ENCODE measurements at regions not wholly inside any gene's neighbourhood (a gene's known extent, or its start where the extent isn't known, plus 50 kb on each side); places are given as distances from the start of the nearest gene placed in this dataset.

- no peaks in the 10 kb centered on the region for H3K36me3 Mint-ChIP-seq (ENCODE audit: insufficient read depth, unreplicated experiment)
- BruUV-seq (replicated peaks), result no TSS peak
- POLR2A ChIA-PET, result no interaction called here
Observed at GRCh38 chr10:76729346-76729745, 908.3 kb downstream of the KCNMA1 start.

GRCh38 chr10:76727038-76727437, 910.6 kb downstream of the KCNMA1 start:
- BruUV-seq (replicated peaks), result no TSS peak
- ChIA-PET CTCF (interaction anchor here (0.6 kb wide), 1 partner anchor 261 kb away, joined by 3 read pairs; no protein-coding TSS in a partner anchor), POLR2A (no interaction called here)
- Mint-ChIP-seq H3K36me3 (ENCODE audit: insufficient read depth, unreplicated experiment) (no peaks in the 10 kb centered on the region), H3K4me1 (ENCODE audit: insufficient read depth, unreplicated experiment) (no peaks in the 10 kb centered on the region), H3K9me3 (ENCODE audit: unreplicated experiment) (peaks cover 6% of the 10 kb centered on the region), H3K27me3 (ENCODE audit: insufficient read depth, unreplicated experiment) (peaks cover 7% of the 10 kb centered on the region), H3K27ac (ENCODE audit: low read depth, unreplicated experiment) (no peak overlapping the region), H3K4me3 (ENCODE audit: unreplicated experiment) (no peak overlapping the region)
- no peak for DNase-seq (ENCODE audit: unreplicated experiment)
- intact Hi-C loops (cut with micrococcal nuclease), result no loop called here
- no peak for TF ChIP-seq CTCF (IDR thresholded peaks at IDR 0.05; ENCODE audit: unreplicated experiment)

More at GRCh38 chr10:76729346-76729745, 908.3 kb downstream of the KCNMA1 start:
- Mint-ChIP-seq H3K4me3 (ENCODE audit: unreplicated experiment) (no peak overlapping the region), H3K9me3 (ENCODE audit: unreplicated experiment) (peaks cover 9% of the 10 kb centered on the region), H3K4me1 (ENCODE audit: insufficient read depth, unreplicated experiment) (no peaks in the 10 kb centered on the region), H3K27me3 (ENCODE audit: insufficient read depth, unreplicated experiment) (peaks cover 11% of the 10 kb centered on the region), H3K27ac (ENCODE audit: low read depth, unreplicated experiment) (no peak overlapping the region)
- CTCF ChIA-PET, result no interaction called here
- no peak for DNase-seq (ENCODE audit: unreplicated experiment)
- no peak for TF ChIP-seq CTCF (IDR thresholded peaks at IDR 0.05; ENCODE audit: unreplicated experiment)
- intact Hi-C loops (cut with micrococcal nuclease), result no loop called here

- Mint-ChIP-seq H3K4me1 (ENCODE audit: insufficient read depth, unreplicated experiment) (no peaks in the 10 kb centered on the region), H3K36me3 (ENCODE audit: insufficient read depth, unreplicated experiment) (no peaks in the 10 kb centered on the region), H3K27me3 (ENCODE audit: insufficient read depth, unreplicated experiment) (no peaks in the 10 kb centered on the region), H3K9me3 (ENCODE audit: unreplicated experiment) (no peaks in the 10 kb centered on the region), H3K27ac (ENCODE audit: low read depth, unreplicated experiment) (no peak overlapping the region), H3K4me3 (ENCODE audit: unreplicated experiment) (no peak overlapping the region)
- intact Hi-C loops (cut with micrococcal nuclease), result no loop called here
- DNase-seq (ENCODE audit: unreplicated experiment), result no peak
- ChIA-PET CTCF (no interaction called here), POLR2A (no interaction called here)
- TF ChIP-seq CTCF (IDR thresholded peaks at IDR 0.05; ENCODE audit: unreplicated experiment), result no peak
- BruUV-seq (replicated peaks), result no TSS peak
Observed at GRCh38 chr10:76723844-76724243, 913.8 kb downstream of the KCNMA1 start.

GRCh38 chr10:76721891-76722505, 915.6 kb downstream of the KCNMA1 start:
- CTCF ChIA-PET, result no interaction called here
- POLR2A ChIA-PET, result no interaction called here
- DNase-seq (ENCODE audit: unreplicated experiment), result no peak
- no peak for TF ChIP-seq CTCF (IDR thresholded peaks at IDR 0.05; ENCODE audit: unreplicated experiment)
- Mint-ChIP-seq H3K4me1 (ENCODE audit: insufficient read depth, unreplicated experiment) (no peaks in the 10 kb centered on the region), H3K9me3 (ENCODE audit: unreplicated experiment) (no peaks in the 10 kb centered on the region), H3K4me3 (ENCODE audit: unreplicated experiment) (no peak overlapping the region), H3K27ac (ENCODE audit: low read depth, unreplicated experiment) (no peak overlapping the region), H3K27me3 (ENCODE audit: insufficient read depth, unreplicated experiment) (no peaks in the 10 kb centered on the region), H3K36me3 (ENCODE audit: insufficient read depth, unreplicated experiment) (no peaks in the 10 kb centered on the region)
- no TSS peak for BruUV-seq (replicated peaks)
- intact Hi-C loops (cut with micrococcal nuclease), result no loop called here

Measured in MCF 10A (cell line).